ENCODE measurements at regions not wholly inside any gene's neighbourhood (a gene's known extent, or its start where the extent isn't known, plus 50 kb on each side); places are given as distances from the start of the nearest gene placed in this dataset.

GRCh38 chr1:229883504-229884200, 183.4 kb upstream of the GALNT2 start:
- DNase-seq (ENCODE audit: extremely low read depth in 1 of 2, low read depth in 1 of 2), result no peak

- DNase-seq (ENCODE audit: extremely low read depth in 1 of 2, low read depth in 1 of 2), result no peak
Measured at GRCh38 chr1:229884765-229885164, 182.3 kb upstream of the GALNT2 start.

GRCh38 chr1:229885568-229886495, 181.2 kb upstream of the GALNT2 start:
- no peak for DNase-seq (ENCODE audit: extremely low read depth in 1 of 2, low read depth in 1 of 2)

GRCh38 chr1:229886636-229887035, 180.4 kb upstream of the GALNT2 start:
- no peak for DNase-seq (ENCODE audit: extremely low read depth in 1 of 2, low read depth in 1 of 2)

- DNase-seq (ENCODE audit: extremely low read depth in 1 of 2, low read depth in 1 of 2), result no peak
Measured at GRCh38 chr1:229887043-229887822, 179.8 kb upstream of the GALNT2 start.

GRCh38 chr1:229888157-229888556, 178.9 kb upstream of the GALNT2 start:
- no peak for DNase-seq (ENCODE audit: extremely low read depth in 1 of 2, low read depth in 1 of 2)

GRCh38 chr1:229888561-229889001, 178.5 kb upstream of the GALNT2 start:
- DNase-seq (ENCODE audit: extremely low read depth in 1 of 2, low read depth in 1 of 2), result no peak

GRCh38 chr1:229889031-229889517, 178.0 kb upstream of the GALNT2 start:
- DNase-seq (ENCODE audit: extremely low read depth in 1 of 2, low read depth in 1 of 2), result no peak

GRCh38 chr1:229891227-229891626, 175.8 kb upstream of the GALNT2 start:
- DNase-seq (ENCODE audit: extremely low read depth in 1 of 2, low read depth in 1 of 2), result no peak

- no peak for DNase-seq (ENCODE audit: extremely low read depth in 1 of 2, low read depth in 1 of 2)
Measured at GRCh38 chr1:229892515-229893117, 174.4 kb upstream of the GALNT2 start.

- no peak for DNase-seq (ENCODE audit: extremely low read depth in 1 of 2, low read depth in 1 of 2)
Measured at GRCh38 chr1:229893762-229894444, 173.1 kb upstream of the GALNT2 start.

- no peak for DNase-seq (ENCODE audit: extremely low read depth in 1 of 2, low read depth in 1 of 2)
Measured at GRCh38 chr1:229894532-229894931, 172.5 kb upstream of the GALNT2 start.

GRCh38 chr1:229895605-229896004, 171.4 kb upstream of the GALNT2 start:
- no peak for DNase-seq (ENCODE audit: extremely low read depth in 1 of 2, low read depth in 1 of 2)

GRCh38 chr1:229896306-229896705, 170.7 kb upstream of the GALNT2 start:
- no peak for DNase-seq (ENCODE audit: extremely low read depth in 1 of 2, low read depth in 1 of 2)

GRCh38 chr1:229896861-229897260, 170.2 kb upstream of the GALNT2 start:
- no peak for DNase-seq (ENCODE audit: extremely low read depth in 1 of 2, low read depth in 1 of 2)

- DNase-seq (ENCODE audit: extremely low read depth in 1 of 2, low read depth in 1 of 2), result no peak
Measured at GRCh38 chr1:229897501-229897900, 169.5 kb upstream of the GALNT2 start.

- no peak for DNase-seq (ENCODE audit: extremely low read depth in 1 of 2, low read depth in 1 of 2)
Measured at GRCh38 chr1:229900220-229900619, 166.8 kb upstream of the GALNT2 start.

GRCh38 chr1:229905031-229905545, 161.9 kb upstream of the GALNT2 start:
- DNase-seq (ENCODE audit: extremely low read depth in 1 of 2, low read depth in 1 of 2), result no peak

GRCh38 chr1:229905652-229906051, 161.4 kb upstream of the GALNT2 start:
- no peak for DNase-seq (ENCODE audit: extremely low read depth in 1 of 2, low read depth in 1 of 2)

Data from activated CD8-positive, alpha-beta memory T cell treated with anti-CD3 and anti-CD28 coated beads for 1 hour (primary cell).